NCI-H510A (cell line): ENCODE measurements at regions not wholly inside any gene's neighbourhood (a gene's known extent, or its start where the extent isn't known, plus 50 kb on each side); places are given as distances from the start of the nearest gene placed in this dataset.
"Not testable (repeated sequence)": the region's sequence is repeated elsewhere in the genome, so short reads cannot be mapped to it uniquely, and the experiment has no call there.

ENCODE experiments used
- DNase-seq: peaks from one replicate; lab custom pipeline; 2025; lab: John Stamatoyannopoulos, UW

GRCh38 chr7:112540839-112541577, 60.2 kb downstream of the LSMEM1 start:
- no peak for DNase-seq

DNA sequence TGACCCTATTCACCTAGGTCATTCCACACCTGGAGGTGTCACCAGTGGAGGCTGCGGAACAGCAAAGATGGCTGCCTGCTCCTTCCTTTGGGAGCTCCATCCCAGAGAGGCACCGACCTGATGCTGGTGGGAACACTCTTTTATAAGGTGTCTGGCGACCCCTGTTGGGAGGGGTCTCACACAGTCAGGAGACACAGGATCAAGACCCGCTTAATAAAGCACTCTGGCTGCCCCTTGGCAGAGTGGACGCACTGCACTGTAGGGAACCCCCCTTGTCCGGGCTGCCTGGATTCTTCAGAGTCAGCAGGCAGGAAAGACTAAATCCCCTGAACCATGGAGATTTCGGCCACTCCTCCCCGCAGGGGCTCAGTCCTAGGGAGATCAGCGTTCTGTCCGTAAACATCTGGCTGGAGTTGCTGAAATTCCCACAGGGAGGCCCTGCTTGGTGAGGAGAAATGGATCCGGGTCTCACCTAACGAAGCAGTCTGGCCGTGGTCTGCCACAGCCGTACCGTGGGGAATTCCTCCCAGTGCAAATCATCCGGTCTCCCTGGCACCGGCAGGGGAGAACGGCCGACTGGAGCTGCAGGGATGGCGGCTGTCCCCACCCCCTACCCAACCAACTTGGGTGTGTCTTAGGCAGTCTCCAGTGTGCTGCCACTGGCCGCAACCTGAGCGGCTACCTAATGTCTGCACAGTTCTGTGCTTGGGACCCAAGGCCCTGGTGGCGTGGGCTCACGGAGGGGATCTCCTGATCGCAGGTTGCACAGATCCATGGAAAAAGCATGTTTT, 66.1 kb downstream of the LSMEM1 start:
- DNase-seq = no peak

- no peak for DNase-seq
Measured at GRCh38 chr7:112547916-112548315, 67.1 kb downstream of the LSMEM1 start.

GRCh38 chr7:112550468-112551060, 69.8 kb downstream of the LSMEM1 start:
- DNase-seq = no peak

DNA sequence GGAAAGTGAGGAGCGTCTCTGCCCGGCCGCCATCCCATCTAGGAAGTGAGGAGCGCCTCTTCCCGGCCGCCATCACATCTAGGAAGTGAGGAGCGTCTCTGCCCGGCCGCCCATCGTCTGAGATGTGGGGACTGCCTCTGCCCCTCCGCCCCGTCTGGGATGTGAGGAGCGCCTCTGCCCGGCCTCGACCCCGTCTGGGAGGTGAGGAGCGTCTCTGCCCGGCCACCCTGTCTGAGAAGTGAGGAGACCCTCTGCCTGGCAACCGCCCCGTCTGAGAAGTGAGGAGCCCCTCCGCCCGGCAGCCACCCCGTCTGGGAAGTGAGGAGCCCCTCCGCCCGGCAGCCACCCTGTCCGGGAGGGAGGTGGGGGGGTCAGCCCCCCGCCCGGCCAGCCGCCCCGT, 70.7 kb downstream of the LSMEM1 start:
- DNase-seq = not testable (repeated sequence)

- no peak for DNase-seq
Measured at GRCh38 chr7:112554591-112554990, 73.8 kb downstream of the LSMEM1 start.

DNA sequence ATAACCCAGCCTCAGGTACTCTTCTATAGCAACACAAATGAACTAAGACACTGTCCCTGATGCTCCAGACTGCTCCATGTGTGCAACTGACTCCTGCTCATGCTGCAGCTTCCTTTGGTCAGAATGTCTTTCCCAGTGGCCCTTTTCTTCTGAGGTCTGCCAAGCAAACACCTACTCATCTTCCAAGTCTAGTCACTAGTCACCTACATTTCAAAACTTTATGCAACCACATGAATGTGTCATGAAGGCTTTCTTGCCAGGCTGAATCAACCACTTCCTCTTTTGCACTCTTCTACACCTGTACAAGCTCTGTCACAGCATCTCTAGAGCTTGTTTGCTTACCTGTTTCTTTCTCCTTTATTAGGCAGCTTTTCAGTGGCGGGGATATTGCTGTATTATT, 75.8 kb downstream of the LSMEM1 start:
- no peak for DNase-seq

DNA sequence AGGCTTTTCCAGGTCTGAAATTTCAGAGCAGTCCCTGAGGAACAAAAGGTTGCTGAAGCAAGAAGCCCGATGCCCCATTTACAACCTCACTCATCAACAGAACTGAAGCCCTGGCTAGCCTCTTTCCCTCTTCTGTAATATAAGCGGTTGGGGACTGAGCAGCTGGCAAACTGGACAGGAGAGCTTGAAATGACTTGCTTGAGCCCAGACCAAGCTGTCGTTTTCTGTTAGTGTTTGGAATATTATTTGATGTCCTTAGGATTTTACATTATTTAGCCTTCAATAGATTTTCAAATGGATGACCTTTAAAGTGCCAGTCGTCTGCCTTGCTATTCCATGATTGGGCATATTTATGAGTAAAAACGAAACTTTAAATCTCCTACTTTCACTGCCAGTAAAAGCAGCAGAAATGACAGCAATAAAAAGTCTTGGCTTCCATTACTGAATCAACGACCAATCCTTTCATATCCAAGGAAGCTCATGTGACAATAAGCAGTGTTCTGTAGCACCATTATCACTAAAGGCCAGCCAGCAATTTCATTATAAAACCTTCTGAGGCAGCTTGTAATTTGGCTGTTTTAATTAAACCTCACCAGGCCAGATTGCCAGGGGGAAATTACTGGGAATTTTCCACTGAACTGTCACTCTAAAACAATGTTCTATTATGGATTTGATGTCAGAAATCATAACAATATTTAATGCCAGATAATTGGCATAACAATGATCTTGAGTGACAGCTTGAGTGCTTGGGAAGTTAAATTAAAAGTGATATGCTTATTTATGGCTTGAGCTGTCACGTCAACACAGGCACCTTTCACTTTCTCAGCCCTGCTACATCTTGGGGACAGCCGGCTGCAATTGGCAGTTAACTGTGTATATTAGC, 85.9 kb downstream of the LSMEM1 start:
- no peak for DNase-seq

GRCh38 chr7:112567388-112567787, 86.6 kb downstream of the LSMEM1 start:
- DNase-seq = no peak

DNA sequence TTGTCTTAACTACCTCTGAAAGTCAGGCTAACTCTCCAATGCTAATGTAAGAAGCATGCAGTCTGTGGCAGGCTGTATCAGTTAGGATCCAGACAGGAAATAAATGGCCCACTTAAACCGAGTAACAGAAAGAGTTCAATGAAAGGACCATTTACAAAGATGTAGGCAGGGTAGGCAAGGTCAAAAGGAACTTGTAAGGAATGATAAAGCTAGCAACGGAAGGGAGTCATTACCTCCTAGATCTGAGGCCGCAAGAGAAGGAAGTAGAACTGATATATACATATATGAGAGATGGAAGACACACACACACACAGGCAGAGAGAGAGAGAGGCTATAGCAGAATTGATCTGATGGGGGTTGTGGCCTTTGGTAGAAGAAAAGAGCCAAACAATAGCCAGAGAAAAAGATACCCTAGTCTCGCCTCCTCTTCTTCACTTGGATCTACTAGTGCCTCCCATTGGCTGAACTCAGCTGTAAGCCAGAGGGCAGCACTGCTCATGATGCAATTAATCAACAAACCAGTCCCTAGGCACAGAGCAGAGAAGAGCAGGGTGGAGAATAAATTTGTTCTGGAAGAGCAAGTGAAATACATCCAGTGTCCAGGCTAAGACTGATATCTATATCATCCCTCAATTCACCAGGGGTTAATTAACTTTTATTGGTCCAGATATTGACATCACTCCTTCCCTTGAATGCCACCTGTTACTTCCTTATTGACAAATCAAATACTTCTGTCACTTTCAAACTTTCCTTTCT, 91.2 kb downstream of the LSMEM1 start:
- DNase-seq = no peak

- peak; percentile 38 for DNase-seq
Measured at GRCh38 chr7:112572669-112573301, 92.0 kb downstream of the LSMEM1 start.

- DNase-seq = no peak
Measured at GRCh38 chr7:112573302-112574039, 92.7 kb downstream of the LSMEM1 start.

GRCh38 chr7:112575864-112576263, 95.1 kb downstream of the LSMEM1 start:
- DNase-seq = no peak

DNA sequence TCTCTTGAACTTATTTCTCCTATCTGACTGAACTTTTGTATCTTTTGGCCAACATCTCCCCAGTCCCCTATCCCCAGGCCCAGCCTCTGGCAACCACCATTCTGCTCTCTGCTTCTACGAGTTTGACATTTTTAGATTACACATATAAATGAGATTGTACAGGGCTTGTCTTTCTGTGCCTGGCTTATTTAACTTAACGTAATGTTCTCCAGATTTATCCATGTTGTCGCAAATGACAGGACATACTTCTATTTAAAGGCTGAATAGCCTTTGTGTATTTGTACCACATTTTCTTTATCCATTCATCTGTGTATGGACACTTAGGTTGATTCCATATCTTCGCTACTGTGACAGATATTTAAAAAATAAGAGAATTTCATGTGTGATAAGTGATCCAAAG, 98.6 kb downstream of the LSMEM1 start:
- DNase-seq = no peak

GRCh38 chr7:112580717-112581435, 100.1 kb downstream of the LSMEM1 start:
- no peak for DNase-seq

- DNase-seq = no peak
Measured at GRCh38 chr7:112581529-112581928, 100.7 kb downstream of the LSMEM1 start.

GRCh38 chr7:112584290-112584689, 103.5 kb downstream of the LSMEM1 start:
- DNase-seq = no peak

DNA sequence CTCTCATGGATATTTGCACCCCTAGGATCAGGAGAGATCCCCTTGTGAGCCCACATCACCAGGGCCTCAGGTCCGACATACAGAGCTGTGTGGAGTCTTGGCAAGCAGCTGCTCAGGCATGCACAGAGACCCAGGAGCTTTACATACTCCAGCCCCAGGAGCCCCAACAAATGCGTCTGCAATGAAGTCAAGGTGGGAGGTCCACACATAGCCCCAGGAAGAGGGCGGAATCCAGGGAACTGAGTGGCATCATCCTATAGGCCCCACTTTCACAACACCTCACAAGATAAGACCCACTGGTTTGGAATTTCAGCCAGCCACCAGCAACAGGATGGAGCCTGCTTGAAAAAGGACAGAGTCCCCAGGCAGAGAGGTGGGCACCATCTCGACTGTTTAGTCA, 106.7 kb downstream of the LSMEM1 start:
- DNase-seq = no peak

GRCh38 chr7:112592565-112593263, 111.9 kb downstream of the LSMEM1 start:
- DNase-seq = not testable (repeated sequence)
